Nephron (organoid): ENCODE measurements at regions not wholly inside any gene's neighbourhood (a gene's known extent, or its start where the extent isn't known, plus 50 kb on each side); places are given as distances from the start of the nearest gene placed in this dataset.
"Not testable (repeated sequence)": the region's sequence is repeated elsewhere in the genome, so short reads cannot be mapped to it uniquely, and the experiment has no call there.

ENCODE experiments used
- H3K27ac Mint-ChIP-seq, 3 experiments: 2 replicates each; pipeline ENCODE4 v1.8.0; 2020; ENCODE audit warnings: mixed read lengths in 3 of 3, mild to moderate bottlenecking in 2 of 3, moderate library complexity in 1 of 3
- H3K27me3 Mint-ChIP-seq: 2 replicates; pipeline ENCODE4 v1.8.0; 2021; ENCODE audit warnings: low read depth, mild to moderate bottlenecking, moderate library complexity, mixed read lengths
- H3K36me3 Mint-ChIP-seq: 2 replicates; pipeline ENCODE4 v1.8.0; 2020; ENCODE audit warnings: low read depth, mixed read lengths
- H3K4me1 Mint-ChIP-seq: 2 replicates; pipeline ENCODE4 v1.8.0; 2020; ENCODE audit warnings: mixed read lengths
- H3K4me3 Mint-ChIP-seq, 3 experiments: 2 replicates each; pipeline ENCODE4 v1.8.0; 2020; ENCODE audit warnings: mild to moderate bottlenecking in 3 of 3, mixed read lengths in 3 of 3, moderate library complexity in 2 of 3
- H3K9me3 Mint-ChIP-seq: 2 replicates; pipeline ENCODE4 v1.8.0; 2020; ENCODE audit warnings: mixed read lengths
- TF ChIP-seq, protein P1 (sequence below), 3 experiments: fragments of 200-600 bp; sonication (generic); IDR thresholded peaks; one replicate each; pipeline ENCODE4 v1.5.0; 2021; ENCODE audit warnings: antibody characterized with exemption in 3 of 3; ENCODE audit not compliant: unreplicated experiment in 3 of 3

DNA sequence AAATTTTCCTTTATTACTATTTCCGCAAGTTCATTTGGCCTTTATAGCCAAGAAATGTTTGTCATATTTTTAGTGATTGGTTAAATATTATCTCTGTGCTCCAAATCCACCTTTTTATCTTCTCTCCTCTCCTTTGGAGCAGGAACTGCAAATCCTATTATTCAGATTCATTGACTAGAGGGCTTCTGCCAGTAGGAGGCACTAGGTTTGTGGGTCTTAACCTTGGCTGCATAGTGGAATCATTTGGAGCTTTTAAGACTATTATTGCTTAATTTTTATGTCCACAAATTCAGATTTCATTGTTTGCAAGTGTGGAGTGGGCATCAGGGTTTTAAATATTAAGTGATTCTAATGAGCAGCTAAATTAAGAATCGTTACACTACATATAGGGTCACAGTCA, 75.3 kb upstream of the SYT10 start:
- no peak overlapping the region for H3K27ac Mint-ChIP-seq
- H3K36me3 Mint-ChIP-seq = no peaks in the 10 kb centered on the region
- no peaks in the 10 kb centered on the region for H3K9me3 Mint-ChIP-seq
- TF ChIP-seq, protein P1, sequence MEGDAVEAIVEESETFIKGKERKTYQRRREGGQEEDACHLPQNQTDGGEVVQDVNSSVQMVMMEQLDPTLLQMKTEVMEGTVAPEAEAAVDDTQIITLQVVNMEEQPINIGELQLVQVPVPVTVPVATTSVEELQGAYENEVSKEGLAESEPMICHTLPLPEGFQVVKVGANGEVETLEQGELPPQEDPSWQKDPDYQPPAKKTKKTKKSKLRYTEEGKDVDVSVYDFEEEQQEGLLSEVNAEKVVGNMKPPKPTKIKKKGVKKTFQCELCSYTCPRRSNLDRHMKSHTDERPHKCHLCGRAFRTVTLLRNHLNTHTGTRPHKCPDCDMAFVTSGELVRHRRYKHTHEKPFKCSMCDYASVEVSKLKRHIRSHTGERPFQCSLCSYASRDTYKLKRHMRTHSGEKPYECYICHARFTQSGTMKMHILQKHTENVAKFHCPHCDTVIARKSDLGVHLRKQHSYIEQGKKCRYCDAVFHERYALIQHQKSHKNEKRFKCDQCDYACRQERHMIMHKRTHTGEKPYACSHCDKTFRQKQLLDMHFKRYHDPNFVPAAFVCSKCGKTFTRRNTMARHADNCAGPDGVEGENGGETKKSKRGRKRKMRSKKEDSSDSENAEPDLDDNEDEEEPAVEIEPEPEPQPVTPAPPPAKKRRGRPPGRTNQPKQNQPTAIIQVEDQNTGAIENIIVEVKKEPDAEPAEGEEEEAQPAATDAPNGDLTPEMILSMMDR (IDR thresholded peaks at IDR 0.05; ENCODE audit: unreplicated experiment in 3 of 3) = no peak
- no peak overlapping the region for H3K4me3 Mint-ChIP-seq
- no peaks in the 10 kb centered on the region for H3K4me1 Mint-ChIP-seq
- H3K27me3 Mint-ChIP-seq = peaks cover 6% of the 10 kb centered on the region

DNA sequence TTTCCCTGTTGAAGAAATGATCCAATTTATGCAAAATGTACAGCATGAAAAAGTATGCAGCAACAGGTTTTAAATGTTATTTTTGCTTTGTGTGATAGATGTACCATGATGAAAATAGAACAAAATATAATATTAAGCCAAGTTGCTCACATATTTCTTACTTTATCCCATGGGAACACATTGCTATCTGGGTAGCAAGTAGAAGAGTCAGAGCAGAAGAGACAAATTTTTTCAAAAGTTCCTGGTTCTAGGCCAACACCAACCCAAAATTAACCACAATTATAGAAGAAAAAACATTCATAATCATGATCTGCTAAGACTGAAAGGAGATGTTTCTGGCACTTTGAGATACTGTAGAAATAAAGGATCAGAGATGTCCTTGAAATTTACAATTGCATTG, 79.9 kb upstream of the SYT10 start:
- Mint-ChIP-seq H3K27me3 (no peaks in the 10 kb centered on the region), H3K4me1 (no peaks in the 10 kb centered on the region), H3K36me3 (no peaks in the 10 kb centered on the region), H3K27ac (no peak overlapping the region), H3K4me3 (no peak overlapping the region), H3K9me3 (peaks cover 11% of the 10 kb centered on the region)
- TF ChIP-seq, protein P1 (IDR thresholded peaks at IDR 0.05; ENCODE audit: unreplicated experiment in 3 of 3) = no peak

DNA sequence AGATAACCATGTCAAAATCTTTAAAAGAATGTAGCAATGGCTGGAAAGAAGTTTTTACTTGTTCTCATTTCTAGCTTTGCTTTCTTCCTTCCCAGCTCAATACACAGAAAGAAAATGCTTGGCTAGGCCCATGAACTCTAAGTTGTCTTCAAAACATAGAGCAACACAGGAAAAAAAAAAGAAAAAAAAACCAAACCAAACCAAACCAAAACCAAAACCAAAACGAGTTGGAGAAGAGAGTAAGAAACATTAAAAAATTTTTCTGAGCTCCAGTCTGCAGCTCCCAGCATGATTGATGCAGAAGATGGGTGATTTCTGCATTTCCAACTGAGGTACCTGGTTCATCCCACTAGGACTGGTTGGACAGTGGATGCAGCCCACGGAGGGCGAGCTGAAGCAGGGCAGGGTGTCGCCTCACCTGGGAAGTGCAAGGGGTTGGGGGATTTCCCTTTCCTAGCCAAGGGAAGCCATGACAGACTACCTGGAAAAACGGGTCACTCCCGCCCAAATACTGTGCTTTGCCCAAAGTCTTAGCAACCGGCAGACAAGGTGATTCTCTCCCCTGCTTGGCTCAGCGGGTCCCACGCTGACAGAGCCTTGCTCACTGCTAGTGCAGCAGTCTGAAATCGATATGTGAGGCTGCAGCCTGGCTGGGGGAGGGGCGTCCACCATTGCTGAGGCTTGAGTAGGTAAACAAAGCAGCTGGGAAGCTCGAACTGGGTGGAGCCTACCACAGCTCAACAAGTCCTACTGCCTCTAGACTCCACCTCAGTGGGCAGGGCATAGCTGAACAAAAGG, 81.1 kb upstream of the SYT10 start:
- not testable (repeated sequence) for H3K36me3 Mint-ChIP-seq, H3K4me1 Mint-ChIP-seq, H3K27me3 Mint-ChIP-seq, H3K4me3 Mint-ChIP-seq, H3K27ac Mint-ChIP-seq
- H3K9me3 Mint-ChIP-seq = peaks cover 15% of the 10 kb centered on the region

DNA sequence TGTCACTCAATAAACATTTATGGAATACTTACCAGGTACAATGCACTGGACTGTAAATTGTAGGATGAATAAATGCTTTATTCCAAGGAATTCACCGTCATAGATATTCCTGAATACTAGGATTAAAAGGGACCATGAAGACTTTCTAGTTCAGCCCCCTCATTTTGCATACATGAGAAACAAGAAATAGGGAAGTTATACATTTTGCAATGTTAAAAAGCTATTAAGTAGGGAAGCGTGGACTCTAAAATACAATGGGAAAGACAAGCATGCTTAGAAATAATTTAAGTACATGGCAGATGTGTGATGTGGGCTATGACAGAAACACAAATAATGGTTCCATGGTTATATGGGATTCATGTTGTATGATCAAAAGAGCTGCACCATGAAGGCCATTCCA, 89.4 kb upstream of the SYT10 start:
- Mint-ChIP-seq H3K27me3 (no peaks in the 10 kb centered on the region), H3K4me1 (no peaks in the 10 kb centered on the region), H3K4me3 (no peak overlapping the region), H3K9me3 (peaks cover 7% of the 10 kb centered on the region), H3K27ac (no peak overlapping the region), H3K36me3 (no peaks in the 10 kb centered on the region)
- TF ChIP-seq, protein P1 (IDR thresholded peaks at IDR 0.05; ENCODE audit: unreplicated experiment in 3 of 3) = no peak

DNA sequence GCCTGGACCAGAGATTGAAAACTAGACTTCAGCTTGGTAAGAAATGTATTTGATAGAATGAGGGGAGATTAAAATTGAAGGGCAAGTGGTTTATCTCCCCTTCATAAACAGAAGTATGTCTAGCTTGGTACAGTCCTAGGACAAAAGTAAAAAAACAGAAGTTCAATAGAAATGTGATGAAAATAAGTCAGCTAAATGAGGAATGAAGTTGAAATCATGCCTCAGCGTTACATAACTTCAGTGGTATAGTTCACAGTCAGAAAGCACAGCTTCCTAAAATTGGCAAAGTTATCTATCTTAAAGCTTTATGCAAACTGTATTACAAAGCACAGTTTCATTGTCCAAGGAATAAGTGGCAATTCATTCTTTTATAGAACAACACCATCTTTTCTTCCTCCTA, 90.2 kb upstream of the SYT10 start:
- H3K4me1 Mint-ChIP-seq = no peaks in the 10 kb centered on the region
- peaks cover 1% of the 10 kb centered on the region for H3K9me3 Mint-ChIP-seq
- H3K27me3 Mint-ChIP-seq = no peaks in the 10 kb centered on the region
- H3K4me3 Mint-ChIP-seq = no peak overlapping the region
- no peak overlapping the region for H3K27ac Mint-ChIP-seq
- TF ChIP-seq, protein P1 (IDR thresholded peaks at IDR 0.05; ENCODE audit: unreplicated experiment in 3 of 3) = no peak
- no peaks in the 10 kb centered on the region for H3K36me3 Mint-ChIP-seq

DNA sequence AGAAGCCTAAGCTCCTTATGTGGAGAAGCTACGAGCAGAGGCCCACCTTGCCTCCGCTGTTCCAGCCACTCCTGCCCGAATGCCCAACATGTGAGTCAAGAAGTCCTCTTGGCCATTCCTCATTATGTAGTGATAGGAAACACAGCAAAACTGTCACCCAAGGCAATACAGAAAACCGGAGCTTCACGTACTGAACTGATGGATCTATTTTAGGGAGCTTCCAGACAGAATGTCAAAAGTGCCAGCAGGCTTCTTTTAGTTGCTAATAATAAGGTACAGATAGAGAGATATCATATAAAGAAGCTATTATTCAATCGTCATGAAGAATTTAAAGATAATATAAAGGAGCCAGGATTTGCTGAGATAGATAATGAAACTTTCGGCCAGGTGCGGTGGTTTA, 91.6 kb upstream of the SYT10 start:
- H3K9me3 Mint-ChIP-seq = no peaks in the 10 kb centered on the region
- H3K27ac Mint-ChIP-seq = no peak overlapping the region
- no peaks in the 10 kb centered on the region for H3K27me3 Mint-ChIP-seq
- H3K4me1 Mint-ChIP-seq = no peaks in the 10 kb centered on the region
- H3K4me3 Mint-ChIP-seq = no peak overlapping the region
- TF ChIP-seq, protein P1 (IDR thresholded peaks at IDR 0.05; ENCODE audit: unreplicated experiment in 3 of 3) = no peak
- no peaks in the 10 kb centered on the region for H3K36me3 Mint-ChIP-seq
